ENCODE measurements at regions not wholly inside any gene's neighbourhood (a gene's known extent, or its start where the extent isn't known, plus 50 kb on each side); places are given as distances from the start of the nearest gene placed in this dataset.

DNA sequence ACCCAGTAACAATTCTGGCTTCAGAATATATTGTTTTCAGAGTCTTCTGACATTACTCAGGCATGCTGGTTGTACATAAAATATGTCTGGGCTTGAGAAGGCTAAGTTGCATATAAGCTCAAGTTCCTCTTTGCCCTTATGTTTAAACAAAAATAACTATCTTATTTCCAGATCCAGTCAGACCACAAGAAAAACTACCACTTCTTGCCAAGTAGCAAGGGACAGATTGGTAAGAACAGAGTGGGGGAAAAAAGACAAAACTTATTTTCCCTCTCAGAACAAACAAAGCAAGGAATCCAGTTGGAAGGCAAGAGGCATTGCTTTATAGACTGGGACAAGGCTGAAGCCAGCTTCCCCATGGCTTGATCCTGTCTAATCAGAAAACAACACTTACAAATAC lies 1036.7 kb upstream of the CELF4 start:
- TF ChIP-seq, protein P1, sequence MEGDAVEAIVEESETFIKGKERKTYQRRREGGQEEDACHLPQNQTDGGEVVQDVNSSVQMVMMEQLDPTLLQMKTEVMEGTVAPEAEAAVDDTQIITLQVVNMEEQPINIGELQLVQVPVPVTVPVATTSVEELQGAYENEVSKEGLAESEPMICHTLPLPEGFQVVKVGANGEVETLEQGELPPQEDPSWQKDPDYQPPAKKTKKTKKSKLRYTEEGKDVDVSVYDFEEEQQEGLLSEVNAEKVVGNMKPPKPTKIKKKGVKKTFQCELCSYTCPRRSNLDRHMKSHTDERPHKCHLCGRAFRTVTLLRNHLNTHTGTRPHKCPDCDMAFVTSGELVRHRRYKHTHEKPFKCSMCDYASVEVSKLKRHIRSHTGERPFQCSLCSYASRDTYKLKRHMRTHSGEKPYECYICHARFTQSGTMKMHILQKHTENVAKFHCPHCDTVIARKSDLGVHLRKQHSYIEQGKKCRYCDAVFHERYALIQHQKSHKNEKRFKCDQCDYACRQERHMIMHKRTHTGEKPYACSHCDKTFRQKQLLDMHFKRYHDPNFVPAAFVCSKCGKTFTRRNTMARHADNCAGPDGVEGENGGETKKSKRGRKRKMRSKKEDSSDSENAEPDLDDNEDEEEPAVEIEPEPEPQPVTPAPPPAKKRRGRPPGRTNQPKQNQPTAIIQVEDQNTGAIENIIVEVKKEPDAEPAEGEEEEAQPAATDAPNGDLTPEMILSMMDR (IDR thresholded peaks at IDR 0.05) = no peak
- TF ChIP-seq POLR2A (IDR thresholded peaks at IDR 0.05) = no peak
